PC-9 (cell line): ENCODE measurements at regions not wholly inside any gene's neighbourhood (a gene's known extent, or its start where the extent isn't known, plus 50 kb on each side); places are given as distances from the start of the nearest gene placed in this dataset.

Source experiments
- CTCF ChIP-seq: fragments of 200-600 bp; sonication (generic); conservative IDR thresholded peaks from 2 replicates; pipeline ENCODE4 v1.6.1; 2017; ENCODE audit warnings: mixed run types, antibody characterized with exemption, mild to moderate bottlenecking, moderate library complexity
- EZH2 ChIP-seq: fragments of 200-600 bp; sonication (generic); IDR thresholded peaks from 2 replicates; pipeline ENCODE4 v1.8.0; 2017; ENCODE audit warnings: antibody characterized with exemption, low read depth

GRCh38 chr10:26626066-26626465 is 71.4 kb upstream of the PDSS1 start:
- no peak for TF ChIP-seq CTCF
- no peak for TF ChIP-seq EZH2
